GM23338 (cell line): ENCODE measurements at regions not wholly inside any gene's neighbourhood (a gene's known extent, or its start where the extent isn't known, plus 50 kb on each side); places are given as distances from the start of the nearest gene placed in this dataset.

ENCODE experiments used
- ATAC-seq: fragments of 200-7000 bp; cut with Tn5 transposase; 3 replicates; pipeline ENCODE4 v1.9.1; 2020
- DNase-seq: peaks from one replicate; pipeline ENCODE4 v3.0.0-alpha.2; 2015; ENCODE audit warnings: low spot score
- H2AFZ ChIP-seq: fragments of 200-600 bp; sonication (generic); 2 replicates; pipeline ENCODE4 v1.8.0; 2016; ENCODE audit warnings: antibody characterized with exemption, mild to moderate bottlenecking, moderate library complexity
- H3F3A ChIP-seq: fragments of 200-600 bp; sonication (generic); replicated peaks from 2 replicates; pipeline ENCODE4 v1.8.0; 2017; ENCODE audit warnings: antibody characterized with exemption, mixed run types, low read depth
- H3K27ac ChIP-seq: fragments of 200-600 bp; sonication (generic); 2 replicates; pipeline ENCODE4 v1.6.1; 2016; ENCODE audit warnings: low read depth
- H3K27me3 ChIP-seq: fragments of 200-600 bp; sonication (generic); 2 replicates; pipeline ENCODE4 v1.8.0; 2016; ENCODE audit warnings: mild to moderate bottlenecking, mixed run types, moderate library complexity; ENCODE audit not compliant: insufficient read depth
- H3K36me3 ChIP-seq: fragments of 200-600 bp; sonication (generic); 2 replicates; pipeline ENCODE4 v1.8.0; 2016; ENCODE audit warnings: mild to moderate bottlenecking; ENCODE audit not compliant: insufficient read depth
- H3K4me1 ChIP-seq: fragments of 200-600 bp; sonication (generic); 2 replicates; pipeline ENCODE4 v1.8.0; 2016; ENCODE audit warnings: mild to moderate bottlenecking, moderate library complexity; ENCODE audit not compliant: insufficient read depth
- H3K4me2 ChIP-seq: fragments of 200-600 bp; sonication (generic); 2 replicates; pipeline ENCODE4 v1.7.1; 2017; ENCODE audit warnings: mixed run types
- H3K4me3 ChIP-seq: fragments of 200-600 bp; sonication (generic); 2 replicates; pipeline ENCODE4 v1.6.1; 2016; ENCODE audit warnings: mixed run types
- H3K79me2 ChIP-seq: fragments of 200-600 bp; sonication (generic); replicated peaks from 2 replicates; pipeline ENCODE4 v1.8.0; 2017; ENCODE audit warnings: mild to moderate bottlenecking; ENCODE audit not compliant: insufficient read depth
- H3K9me2 ChIP-seq: fragments of 200-600 bp; sonication (generic); 2 replicates; pipeline ENCODE4 v1.8.0; 2017; ENCODE audit not compliant: insufficient read depth
- H4K20me1 ChIP-seq: fragments of 200-600 bp; sonication (generic); replicated peaks from 2 replicates; pipeline ENCODE4 v1.8.0; 2017; ENCODE audit warnings: mild to moderate bottlenecking; ENCODE audit not compliant: insufficient read depth
- H3K27ac Mint-ChIP-seq: 2 replicates; pipeline ENCODE4 v1.8.0; 2020; ENCODE audit warnings: inconsistent platforms, mild to moderate bottlenecking, moderate library complexity, mixed read lengths
- H3K27me3 Mint-ChIP-seq: 3 replicates; pipeline ENCODE4 v1.8.0; 2022; ENCODE audit warnings: low read depth, mild to moderate bottlenecking, moderate library complexity, mixed read lengths, inconsistent platforms; ENCODE audit not compliant: insufficient read depth, poor library complexity
- H3K36me3 Mint-ChIP-seq: 3 replicates; pipeline ENCODE4 v1.8.0; 2021; ENCODE audit warnings: low read depth, mild to moderate bottlenecking, inconsistent platforms, moderate library complexity, mixed read lengths
- H3K4me1 Mint-ChIP-seq: 3 replicates; pipeline ENCODE4 v1.8.0; 2020; ENCODE audit warnings: mild to moderate bottlenecking, inconsistent platforms, mixed read lengths
- H3K4me3 Mint-ChIP-seq: 3 replicates; pipeline ENCODE4 v1.8.0; 2021; ENCODE audit warnings: moderate library complexity, mild to moderate bottlenecking, inconsistent platforms, mixed read lengths
- H3K9me3 Mint-ChIP-seq: 3 replicates; pipeline ENCODE4 v1.8.0; 2020; ENCODE audit warnings: moderate library complexity, mild to moderate bottlenecking, inconsistent platforms, mixed read lengths
- CREB1 ChIP-seq: fragments of 250-450 bp; sonication (Bioruptor Pico); IDR thresholded peaks from 2 replicates; pipeline ENCODE4 v1.5.0; 2020; ENCODE audit warnings: low read depth, mild to moderate bottlenecking, moderate library complexity
- CTCF ChIP-seq, 2 experiments: fragments of 200-600 bp in 1 of 2; sonication (generic) in 1 of 2; conservative IDR thresholded peaks; 2 replicates each; pipeline versions ENCODE4 v1.5.1 to v1.6.1; 2016 to 2017; ENCODE audit warnings: antibody characterized with exemption in 2 of 2, low read depth in 2 of 2, mild to moderate bottlenecking in 2 of 2, moderate library complexity in 1 of 2
- ETS1 ChIP-seq: IDR thresholded peaks from 2 replicates; pipeline ENCODE4 v1.6.1; 2016; ENCODE audit warnings: antibody characterized with exemption
- EZH2 ChIP-seq: fragments of 200-600 bp; sonication (generic); IDR thresholded peaks from one replicate; pipeline ENCODE4 v1.8.0; 2017; ENCODE audit warnings: antibody characterized with exemption, mild to moderate bottlenecking, low read depth; ENCODE audit not compliant: unreplicated experiment
- EZH2phosphoT487 ChIP-seq: fragments of 200-600 bp; sonication (generic); IDR thresholded peaks from one replicate; pipeline ENCODE4 v1.8.1; 2018; ENCODE audit warnings: antibody characterized with exemption; ENCODE audit not compliant: unreplicated experiment
- JUNB ChIP-seq: IDR thresholded peaks from one replicate; pipeline ENCODE4 v1.6.1; 2016; ENCODE audit warnings: antibody characterized with exemption; ENCODE audit not compliant: unreplicated experiment
- NANOG ChIP-seq: IDR thresholded peaks from 2 replicates; pipeline ENCODE4 v1.6.1; 2016; ENCODE audit warnings: antibody characterized with exemption, borderline replicate concordance
- POLR2AphosphoS5 ChIP-seq: IDR thresholded peaks from 2 replicates; pipeline ENCODE4 v1.6.1; 2016; ENCODE audit warnings: antibody characterized with exemption, low read depth
- STAT1 ChIP-seq: IDR thresholded peaks from one replicate; pipeline ENCODE4 v1.6.1; 2016; ENCODE audit warnings: antibody characterized with exemption; ENCODE audit not compliant: unreplicated experiment
- ZNF114 ChIP-seq: fragments of 250-450 bp; sonication (Bioruptor Pico); IDR thresholded peaks from 2 replicates; pipeline ENCODE4 v1.5.0; 2020; ENCODE audit warnings: mild to moderate bottlenecking, moderate library complexity
- ZNF331 ChIP-seq: fragments of 250-450 bp; sonication (Bioruptor Pico); IDR thresholded peaks from 2 replicates; pipeline ENCODE4 v1.5.0; 2020; ENCODE audit warnings: low read depth, mild to moderate bottlenecking, moderate library complexity
- ZNF462 ChIP-seq: fragments of 250-450 bp; sonication (Bioruptor Pico); IDR thresholded peaks from 2 replicates; pipeline ENCODE4 v1.5.0; 2020; ENCODE audit warnings: mild to moderate bottlenecking, moderate library complexity
- TF ChIP-seq, protein P1 (sequence below): IDR thresholded peaks from one replicate; pipeline ENCODE4 v1.6.1; 2018; ENCODE audit warnings: antibody characterized with exemption; ENCODE audit not compliant: unreplicated experiment

DNA sequence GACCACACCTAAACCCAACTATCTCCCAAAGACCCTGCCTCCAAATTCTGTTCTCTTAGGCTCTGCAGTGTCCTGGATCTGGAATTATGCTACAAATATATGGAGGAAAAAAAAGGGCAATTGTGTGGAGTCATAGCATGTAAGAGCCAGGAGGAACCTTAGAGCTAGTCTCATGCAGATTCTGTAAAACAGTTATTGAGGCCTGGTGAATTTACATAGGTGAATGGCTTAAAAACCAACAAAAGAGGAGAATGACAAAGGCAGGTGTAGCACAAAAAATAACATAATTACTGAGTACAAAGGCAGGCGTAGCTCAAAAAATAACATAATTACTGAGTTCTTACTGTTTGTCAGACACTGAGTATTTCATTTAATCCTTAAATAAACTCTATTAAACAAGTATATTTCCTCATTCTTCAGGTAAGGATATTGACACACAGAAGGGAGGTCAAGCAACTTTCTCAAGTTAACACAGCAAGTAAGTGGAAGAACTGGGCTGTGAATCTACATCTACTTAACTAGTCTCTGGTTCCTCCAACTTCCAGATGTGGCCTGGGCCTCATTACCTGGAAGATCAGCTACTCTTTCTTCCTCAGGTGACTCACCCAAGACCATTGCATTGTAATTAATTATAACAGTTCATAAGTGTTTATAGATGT lies 938.9 kb upstream of the TENM4 start:
- H2AFZ ChIP-seq, result no peak overlapping the region
- peaks cover 10% of the 10 kb centered on the region for H3K27me3 Mint-ChIP-seq
- H4K20me1 ChIP-seq, result no peaks in the 10 kb centered on the region
- DNase-seq, result peak; percentile 20
- no peak overlapping the region for H3K4me3 ChIP-seq
- no peak overlapping the region for H3K27ac ChIP-seq
- H3K9me2 ChIP-seq, result no peaks in the 10 kb centered on the region
- H3K4me2 ChIP-seq, result 0 out of 2 replicates have a peak overlapping the region, but pooled peaks have one; percentile 2
- H3K36me3 Mint-ChIP-seq, result no peaks in the 10 kb centered on the region
- peaks cover 24% of the 10 kb centered on the region for H3K27me3 ChIP-seq
- TF ChIP-seq ZNF462 (CRISPR knock-in tag) (no peak), POLR2AphosphoS5 (no peak), CREB1 (CRISPR knock-in tag) (no peak), ZNF331 (CRISPR knock-in tag) (no peak), ETS1 (no peak), JUNB (no peak), ZNF114 (no peak), CTCF (conservative IDR thresholded peaks at IDR 0.05; ENCODE audit: low read depth in 2 of 2) (no peak), EZH2phosphoT487 (no peak), EZH2 (no peak), STAT1 (no peak), NANOG (no peak)
- TF ChIP-seq, protein P1, sequence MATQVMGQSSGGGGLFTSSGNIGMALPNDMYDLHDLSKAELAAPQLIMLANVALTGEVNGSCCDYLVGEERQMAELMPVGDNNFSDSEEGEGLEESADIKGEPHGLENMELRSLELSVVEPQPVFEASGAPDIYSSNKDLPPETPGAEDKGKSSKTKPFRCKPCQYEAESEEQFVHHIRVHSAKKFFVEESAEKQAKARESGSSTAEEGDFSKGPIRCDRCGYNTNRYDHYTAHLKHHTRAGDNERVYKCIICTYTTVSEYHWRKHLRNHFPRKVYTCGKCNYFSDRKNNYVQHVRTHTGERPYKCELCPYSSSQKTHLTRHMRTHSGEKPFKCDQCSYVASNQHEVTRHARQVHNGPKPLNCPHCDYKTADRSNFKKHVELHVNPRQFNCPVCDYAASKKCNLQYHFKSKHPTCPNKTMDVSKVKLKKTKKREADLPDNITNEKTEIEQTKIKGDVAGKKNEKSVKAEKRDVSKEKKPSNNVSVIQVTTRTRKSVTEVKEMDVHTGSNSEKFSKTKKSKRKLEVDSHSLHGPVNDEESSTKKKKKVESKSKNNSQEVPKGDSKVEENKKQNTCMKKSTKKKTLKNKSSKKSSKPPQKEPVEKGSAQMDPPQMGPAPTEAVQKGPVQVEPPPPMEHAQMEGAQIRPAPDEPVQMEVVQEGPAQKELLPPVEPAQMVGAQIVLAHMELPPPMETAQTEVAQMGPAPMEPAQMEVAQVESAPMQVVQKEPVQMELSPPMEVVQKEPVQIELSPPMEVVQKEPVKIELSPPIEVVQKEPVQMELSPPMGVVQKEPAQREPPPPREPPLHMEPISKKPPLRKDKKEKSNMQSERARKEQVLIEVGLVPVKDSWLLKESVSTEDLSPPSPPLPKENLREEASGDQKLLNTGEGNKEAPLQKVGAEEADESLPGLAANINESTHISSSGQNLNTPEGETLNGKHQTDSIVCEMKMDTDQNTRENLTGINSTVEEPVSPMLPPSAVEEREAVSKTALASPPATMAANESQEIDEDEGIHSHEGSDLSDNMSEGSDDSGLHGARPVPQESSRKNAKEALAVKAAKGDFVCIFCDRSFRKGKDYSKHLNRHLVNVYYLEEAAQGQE, result no peak
- H3F3A ChIP-seq, result no peaks in the 10 kb centered on the region
- H3K79me2 ChIP-seq, result no peaks in the 10 kb centered on the region
- H3K27ac Mint-ChIP-seq, result no peak overlapping the region
- peak; percentile 63 for ATAC-seq
- H3K4me1 ChIP-seq, result peaks cover 5% of the 10 kb centered on the region; the same call in 1 of the 2 replicates
- H3K36me3 ChIP-seq, result no peaks in the 10 kb centered on the region
- no peaks in the 10 kb centered on the region for H3K9me3 Mint-ChIP-seq
- peaks cover 9% of the 10 kb centered on the region for H3K4me1 Mint-ChIP-seq
- no peak overlapping the region for H3K4me3 Mint-ChIP-seq
